ENCODE measurements at regions not wholly inside any gene's neighbourhood (a gene's known extent, or its start where the extent isn't known, plus 50 kb on each side); places are given as distances from the start of the nearest gene placed in this dataset.

- ATAC-seq (no peak), DNase-seq (ENCODE audit: low read depth, low spot score) (no peak)
- no peak overlapping the region for H3K4me3 ChIP-seq (ENCODE audit: low read depth in 2 of 2, low read length in 2 of 2)
- intact Hi-C loops (cut with micrococcal nuclease; ENCODE audit: unreplicated experiment) (no loop called here), in situ Hi-C loops (cut with HindIII; ENCODE audit: low pct_unique_long_range_greater_than_20kb, low sequenced_read_pairs) (no loop called here)
- no peaks in the 10 kb centered on the region for H3K36me3 ChIP-seq (ENCODE audit: control insufficient read depth, insufficient read depth, low read length)
- H3K9me3 ChIP-seq (ENCODE audit: control insufficient read depth, insufficient read depth, low read depth, low read length) = no peaks in the 10 kb centered on the region
- H3K4me1 ChIP-seq (ENCODE audit: control insufficient read depth, insufficient read depth, low read length) = no peaks in the 10 kb centered on the region
- no TSS peak for BruUV-seq (replicated peaks)
- no peak for TF ChIP-seq POLR2AphosphoS5 (IDR thresholded peaks at IDR 0.05; ENCODE audit: low read depth, low read length)
- TF ChIP-seq REST (IDR thresholded peaks at IDR 0.05; ENCODE audit: insufficient read depth in 1 of 2, low read depth in 2 of 2, low read length in 1 of 2) = no peak
- no peak for TF ChIP-seq TCF7L2 (IDR thresholded peaks at IDR 0.05; ENCODE audit: low read depth, low read length)
- no peak for TF ChIP-seq SIN3A (IDR thresholded peaks at IDR 0.05; ENCODE audit: borderline replicate concordance, insufficient read depth, low read depth, low read length)
- TF ChIP-seq CTCF (IDR thresholded peaks at IDR 0.05) = no peak
- no peak overlapping the region for H3K27ac ChIP-seq (ENCODE audit: low read length)
- POLR2A ChIA-PET = no interaction called here
- CTCF ChIA-PET = no interaction called here
- no peaks in the 10 kb centered on the region for H3K27me3 ChIP-seq (ENCODE audit: control insufficient read depth, insufficient read depth, low read length)
Observed at GRCh38 chr2:145644820-145645302, 1124.9 kb upstream of the ZEB2 start.

- no TSS peak for BruUV-seq (replicated peaks)
- H3K36me3 ChIP-seq (ENCODE audit: control insufficient read depth, insufficient read depth, low read length) = no peaks in the 10 kb centered on the region
- ChIA-PET CTCF (no interaction called here), POLR2A (no interaction called here)
- TF ChIP-seq REST (IDR thresholded peaks at IDR 0.05; ENCODE audit: insufficient read depth in 1 of 2, low read depth in 2 of 2, low read length in 1 of 2) (no peak), SIN3A (IDR thresholded peaks at IDR 0.05; ENCODE audit: borderline replicate concordance, insufficient read depth, low read depth, low read length) (no peak), POLR2AphosphoS5 (IDR thresholded peaks at IDR 0.05; ENCODE audit: low read depth, low read length) (no peak), TCF7L2 (IDR thresholded peaks at IDR 0.05; ENCODE audit: low read depth, low read length) (no peak), CTCF (IDR thresholded peaks at IDR 0.05) (no peak)
- no peak overlapping the region for H3K4me3 ChIP-seq (ENCODE audit: low read depth in 2 of 2, low read length in 2 of 2)
- ATAC-seq (no peak), DNase-seq (ENCODE audit: low read depth, low spot score) (no peak)
- intact Hi-C loops (cut with micrococcal nuclease; ENCODE audit: unreplicated experiment) = no loop called here
- H3K27ac ChIP-seq (ENCODE audit: low read length) = no peak overlapping the region
- in situ Hi-C loops (cut with HindIII; ENCODE audit: low pct_unique_long_range_greater_than_20kb, low sequenced_read_pairs) = no loop called here
- no peaks in the 10 kb centered on the region for H3K27me3 ChIP-seq (ENCODE audit: control insufficient read depth, insufficient read depth, low read length)
- no peaks in the 10 kb centered on the region; the same call in 1 of the 2 replicates for H3K9me3 ChIP-seq (ENCODE audit: control insufficient read depth, insufficient read depth, low read depth, low read length)
- H3K4me1 ChIP-seq (ENCODE audit: control insufficient read depth, insufficient read depth, low read length) = no peaks in the 10 kb centered on the region
Observed at GRCh38 chr2:145638675-145639074, 1118.8 kb upstream of the ZEB2 start.
